ENCODE measurements at regions not wholly inside any gene's neighbourhood (a gene's known extent, or its start where the extent isn't known, plus 50 kb on each side); places are given as distances from the start of the nearest gene placed in this dataset.

GRCh38 chr2:15045054-15045453 lies 412.5 kb downstream of the LRATD1 start:
- no peak overlapping the region for H4K91ac ChIP-seq (replicated peaks; ENCODE audit: insufficient read length, low read length)
- H3K4me2 ChIP-seq (ENCODE audit: insufficient read depth in 1 of 2, low read depth in 2 of 2, low read length in 2 of 2), result no peak overlapping the region
- no peak overlapping the region for H2BK12ac ChIP-seq (ENCODE audit: low read depth, low read length)
- no peak overlapping the region for H2AK5ac ChIP-seq (ENCODE audit: low read depth, low read length)
- FAIRE-seq (no peak), DNase-seq (ENCODE audit: low read depth in 1 of 2, low spot score in 2 of 2) (no peak)
- peaks cover 3 to 15% (median 11%) of the 10 kb centered on the region in 4 experiments for H3K4me1 ChIP-seq (replicated peaks in 1 of 4; ENCODE audit: control insufficient read depth in 3 of 4, insufficient read depth in 4 of 4, low read length in 3 of 4)
- H3K56ac ChIP-seq (replicated peaks; ENCODE audit: insufficient read length, low read depth, low read length), result no peak overlapping the region
- TF ChIP-seq CBX5 (IDR thresholded peaks at IDR 0.05; ENCODE audit: low read depth, low read length), result no peak
- TF ChIP-seq NRF1 (IDR thresholded peaks at IDR 0.05; ENCODE audit: low read depth, low read length), result no peak
- TF ChIP-seq GTF2F1 (IDR thresholded peaks at IDR 0.05; ENCODE audit: borderline replicate concordance, low read depth, low read length), result no peak
- no peak for TF ChIP-seq CHD1 (IDR thresholded peaks at IDR 0.05; ENCODE audit: low read depth, low read length)
- TF ChIP-seq TEAD4 (IDR thresholded peaks at IDR 0.05; ENCODE audit: low read depth, low read length), result no peak
- no peak overlapping the region for H3K4ac ChIP-seq (replicated peaks; ENCODE audit: insufficient read length, low read depth, low read length)
- no peaks in the 10 kb centered on the region; a peak in 1 of 7 replicates for H3K27me3 ChIP-seq (replicated peaks in 1 of 4; ENCODE audit: control insufficient read depth in 3 of 4, extremely low read depth in 1 of 4, insufficient read depth in 3 of 4, low read length in 3 of 4)
- H2AFZ ChIP-seq (ENCODE audit: low read length), result 0 out of 2 replicates have a peak overlapping the region, but pooled peaks have one; percentile 70
- ChIA-PET CTCF (ENCODE audit: partially characterized antibody) (interaction anchor here (8.0 kb wide), 1 partner anchor 15 kb away, joined by 82 read pairs; no protein-coding TSS in a partner anchor), POLR2A (ENCODE audit: partially characterized antibody) (no interaction called here)
- H2BK120ac ChIP-seq (replicated peaks; ENCODE audit: low read depth, low read length), result no peak overlapping the region
- H3K23ac ChIP-seq (ENCODE audit: insufficient read length), result no peak overlapping the region
- no peaks in the 10 kb centered on the region for H4K20me1 ChIP-seq (replicated peaks in 1 of 2; ENCODE audit: control insufficient read depth in 1 of 2, insufficient read depth in 2 of 2, low read length in 2 of 2)
- H4K8ac ChIP-seq (ENCODE audit: extremely low read depth, insufficient read depth, low read length), result no peak overlapping the region
- H2BK5ac ChIP-seq (ENCODE audit: low read depth, low read length), result no peak overlapping the region
- H3K79me1 ChIP-seq (ENCODE audit: low read depth, low read length), result no peaks in the 10 kb centered on the region
- H3K36me3 ChIP-seq (ENCODE audit: control insufficient read depth in 2 of 4, insufficient read depth in 4 of 4, low read length in 3 of 4), result no peaks in the 10 kb centered on the region
- no peaks in the 10 kb centered on the region for H3K79me2 ChIP-seq (ENCODE audit: control insufficient read depth in 1 of 2, insufficient read depth in 2 of 2, low read length in 2 of 2)
- no peak overlapping the region for H3K18ac ChIP-seq (ENCODE audit: extremely low read depth, low read length)
- H3K9me3 ChIP-seq (ENCODE audit: insufficient read depth in 2 of 2, low read depth in 1 of 2, low read length in 1 of 2), result no peaks in the 10 kb centered on the region
- no peak overlapping the region for H3K4me3 ChIP-seq (ENCODE audit: extremely low read depth in 1 of 4, insufficient read depth in 2 of 4, low read depth in 3 of 4, low read length in 4 of 4)
- no peak overlapping the region for H3K9ac ChIP-seq (replicated peaks in 1 of 4; ENCODE audit: extremely low read depth in 1 of 4, low read depth in 3 of 4, low read length in 3 of 4)
- H3K27ac ChIP-seq (ENCODE audit: low read depth, low read length), result no peak overlapping the region
- no peak overlapping the region for H4K5ac ChIP-seq (ENCODE audit: insufficient read length, low read depth, low read length)
- no peak overlapping the region for H3K14ac ChIP-seq (ENCODE audit: insufficient read length)
- WGBS, 2 experiments (ENCODE audit: extremely low coverage in 1 of 2, insufficient coverage in 1 of 2, insufficient read length in 1 of 2, insufficient replicate concordance in 2 of 2, low coverage in 1 of 2, low lambda C conversion rate in 2 of 2, missing lambda C conversion rate in 1 of 2), result 80% methylated on average over 4 of the region's 4 CpGs; no CpG with 5 or more reads in 1 of the 2 experiments
- no peak overlapping the region for H2BK20ac ChIP-seq (ENCODE audit: low read length)
- peaks cover 4% of the 10 kb centered on the region; the same call in 1 of the 2 replicates for H3K23me2 ChIP-seq (ENCODE audit: low read depth, low read length)
- H2BK15ac ChIP-seq (ENCODE audit: low read length), result no peak overlapping the region
